CD4-positive, alpha-beta T cell (primary cell): ENCODE measurements at regions not wholly inside any gene's neighbourhood (a gene's known extent, or its start where the extent isn't known, plus 50 kb on each side); places are given as distances from the start of the nearest gene placed in this dataset.

ENCODE experiments used
- ATAC-seq: fragments of 200-7000 bp; cut with Tn5 transposase; one replicate; pipeline ENCODE4 v1.10.0; 2022; ENCODE audit warnings: mild to moderate bottlenecking; ENCODE audit not compliant: poor library complexity
- CTCF ChIA-PET: fragments of 350-600 bp; sonication (Branson Sonifier 250); formaldehyde crosslinking; loops from one replicate; lab custom pipeline; 2021; ENCODE audit warnings: antibody characterized with exemption, inconsistent platforms; lab: Charles Lee
- POLR2A ChIA-PET: fragments of 350-600 bp; sonication (Branson Sonifier 250); formaldehyde crosslinking; loops from one replicate; lab custom pipeline; 2021; ENCODE audit warnings: antibody characterized with exemption, inconsistent platforms; lab: Charles Lee
- DNase-seq, 14 experiments: peaks; one replicate each; pipeline ENCODE4 v3.0.0-alpha.2; 2013 to 2020; ENCODE audit warnings: mixed read lengths in 2 of 14
- H3K27ac ChIP-seq, 2 donors: one replicate each; pipeline versions ENCODE4 v1.5.1 to v1.7.0; 2013; ENCODE audit warnings: low read length in 2 of 2, low read depth in 1 of 2, mild to moderate bottlenecking in 1 of 2
- H3K27me3 ChIP-seq, 2 experiments: 1 replicate in 1 of 2; 2 replicates in 1 of 2; pipeline versions ENCODE4 v1.6.1 to v1.7.0; 2013; ENCODE audit warnings: low read length in 2 of 2, control low read depth in 1 of 2, mild to moderate bottlenecking in 1 of 2, moderate library complexity in 1 of 2; ENCODE audit not compliant: insufficient read depth in 2 of 2, control insufficient read depth in 1 of 2
- H3K36me3 ChIP-seq: one replicate; pipeline ENCODE4 v1.6.1; 2013; ENCODE audit warnings: low read length, control low read depth; ENCODE audit not compliant: insufficient read depth
- H3K4me1 ChIP-seq: one replicate; pipeline ENCODE4 v1.6.1; 2013; ENCODE audit warnings: low read length, control low read depth; ENCODE audit not compliant: insufficient read depth
- H3K4me3 ChIP-seq: one replicate; pipeline ENCODE4 v1.5.1; 2013; ENCODE audit warnings: mild to moderate bottlenecking, low read length, moderate library complexity
- H3K9me3 ChIP-seq, 2 experiments: 1 replicate in 1 of 2; 2 replicates in 1 of 2; pipeline versions ENCODE4 v1.6.1 to v1.7.0; 2013; ENCODE audit warnings: low read length in 2 of 2, mild to moderate bottlenecking in 2 of 2, control low read depth in 1 of 2, moderate library complexity in 1 of 2; ENCODE audit not compliant: control insufficient read depth in 1 of 2, insufficient read depth in 1 of 2
- H3K27ac Mint-ChIP-seq: one replicate; pipeline ENCODE4 v1.8.0; 2020; ENCODE audit warnings: mixed read lengths
- H3K27me3 Mint-ChIP-seq: one replicate; pipeline ENCODE4 v1.8.0; 2021; ENCODE audit warnings: mixed read lengths
- H3K36me3 Mint-ChIP-seq: one replicate; pipeline ENCODE4 v1.8.0; 2021; ENCODE audit warnings: low read depth, mixed read lengths
- H3K4me1 Mint-ChIP-seq: one replicate; pipeline ENCODE4 v1.8.0; 2021; ENCODE audit warnings: low read depth, mixed read lengths
- H3K4me3 Mint-ChIP-seq: one replicate; pipeline ENCODE4 v1.8.0; 2020; ENCODE audit warnings: mild to moderate bottlenecking, mixed read lengths
- H3K9me3 Mint-ChIP-seq: one replicate; pipeline ENCODE4 v1.8.0; 2020; ENCODE audit warnings: mixed read lengths
- intact Hi-C, 2 experiments: fragments of 100-400 bp; cut with DNase I in 1 of 2; cut with micrococcal nuclease in 1 of 2; formaldehyde crosslinking; loops; one replicate each; pipeline versions ENCODE4 v1.15.1 to v1.9.0; 2023 to 2025; cut with DNase I, micrococcal nuclease
- TF ChIP-seq, protein P1 (sequence below): fragments of 200-600 bp; IDR thresholded peaks from one replicate; pipeline ENCODE4 v1.8.0; 2022; ENCODE audit warnings: antibody characterized with exemption, mild to moderate bottlenecking

- DNase-seq (no peak), ATAC-seq (no peak)
- no peaks in the 10 kb centered on the region for H3K36me3 ChIP-seq
- ChIA-PET POLR2A (no interaction called here), CTCF (no interaction called here)
- TF ChIP-seq, protein P1, sequence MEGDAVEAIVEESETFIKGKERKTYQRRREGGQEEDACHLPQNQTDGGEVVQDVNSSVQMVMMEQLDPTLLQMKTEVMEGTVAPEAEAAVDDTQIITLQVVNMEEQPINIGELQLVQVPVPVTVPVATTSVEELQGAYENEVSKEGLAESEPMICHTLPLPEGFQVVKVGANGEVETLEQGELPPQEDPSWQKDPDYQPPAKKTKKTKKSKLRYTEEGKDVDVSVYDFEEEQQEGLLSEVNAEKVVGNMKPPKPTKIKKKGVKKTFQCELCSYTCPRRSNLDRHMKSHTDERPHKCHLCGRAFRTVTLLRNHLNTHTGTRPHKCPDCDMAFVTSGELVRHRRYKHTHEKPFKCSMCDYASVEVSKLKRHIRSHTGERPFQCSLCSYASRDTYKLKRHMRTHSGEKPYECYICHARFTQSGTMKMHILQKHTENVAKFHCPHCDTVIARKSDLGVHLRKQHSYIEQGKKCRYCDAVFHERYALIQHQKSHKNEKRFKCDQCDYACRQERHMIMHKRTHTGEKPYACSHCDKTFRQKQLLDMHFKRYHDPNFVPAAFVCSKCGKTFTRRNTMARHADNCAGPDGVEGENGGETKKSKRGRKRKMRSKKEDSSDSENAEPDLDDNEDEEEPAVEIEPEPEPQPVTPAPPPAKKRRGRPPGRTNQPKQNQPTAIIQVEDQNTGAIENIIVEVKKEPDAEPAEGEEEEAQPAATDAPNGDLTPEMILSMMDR: no peak
- H3K27ac ChIP-seq: no peak overlapping the region
- Mint-ChIP-seq H3K9me3 (peaks cover 8% of the 10 kb centered on the region), H3K4me1 (no peaks in the 10 kb centered on the region), H3K27me3 (no peaks in the 10 kb centered on the region), H3K4me3 (no peak overlapping the region), H3K27ac (no peak overlapping the region), H3K36me3 (no peaks in the 10 kb centered on the region)
- H3K9me3 ChIP-seq: peaks cover 0 to 7% of the 10 kb centered on the region in 2 experiments
- H3K4me3 ChIP-seq: no peak overlapping the region
- no peaks in the 10 kb centered on the region for H3K4me1 ChIP-seq
- intact Hi-C loops: no loop called here
- no peaks in the 10 kb centered on the region for H3K27me3 ChIP-seq
These were observed 72.0 kb downstream of the CNTN3 start for GRCh38 chr3:74542441-74542840.

DNA sequence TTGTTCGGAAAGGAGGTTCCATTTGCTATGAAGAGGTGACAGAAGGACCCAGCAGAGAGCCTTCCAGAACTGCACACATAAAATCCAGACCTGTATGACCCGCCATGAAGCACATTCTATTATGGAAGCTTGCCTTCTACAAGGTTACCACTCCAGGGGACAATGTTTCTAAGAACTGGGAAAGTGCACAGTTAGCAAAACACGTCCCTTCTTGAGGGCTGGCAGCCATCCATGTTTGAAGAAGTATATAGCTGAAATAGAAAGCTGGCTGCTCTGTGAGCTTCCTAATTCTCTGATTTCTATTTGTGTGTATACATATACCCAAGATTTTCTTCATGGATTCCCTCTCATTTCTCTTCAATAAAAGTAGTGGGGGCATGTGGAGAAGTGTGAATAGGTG, 74.6 kb downstream of the CNTN3 start:
- Mint-ChIP-seq H3K36me3 (no peaks in the 10 kb centered on the region), H3K27me3 (no peaks in the 10 kb centered on the region), H3K27ac (no peak overlapping the region), H3K4me3 (no peak overlapping the region), H3K4me1 (no peaks in the 10 kb centered on the region), H3K9me3 (peaks cover 18% of the 10 kb centered on the region)
- H3K27ac ChIP-seq: no peak overlapping the region
- no peaks in the 10 kb centered on the region for H3K4me1 ChIP-seq
- no peaks in the 10 kb centered on the region for H3K36me3 ChIP-seq
- H3K27me3 ChIP-seq: no peaks in the 10 kb centered on the region
- CTCF ChIA-PET: no interaction called here
- TF ChIP-seq, protein P1: no peak
- no peak for DNase-seq
- no peak for ATAC-seq
- intact Hi-C loops: no loop called here
- no peak overlapping the region for H3K4me3 ChIP-seq
- POLR2A ChIA-PET: no interaction called here
- H3K9me3 ChIP-seq: peaks cover 0 to 3% of the 10 kb centered on the region in 2 experiments

GRCh38 chr3:74538669-74539068, 75.8 kb downstream of the CNTN3 start:
- Histone ChIP-seq H3K4me3 (no peak overlapping the region), H3K9me3 (no peaks in the 10 kb centered on the region), H3K27me3 (no peaks in the 10 kb centered on the region), H3K36me3 (no peaks in the 10 kb centered on the region), H3K4me1 (no peaks in the 10 kb centered on the region), H3K27ac (no peak overlapping the region)
- H3K27ac Mint-ChIP-seq: no peak overlapping the region
- no peak for ATAC-seq
- no peaks in the 10 kb centered on the region for H3K27me3 Mint-ChIP-seq
- H3K4me3 Mint-ChIP-seq: no peak overlapping the region
- TF ChIP-seq, protein P1: no peak
- ChIA-PET POLR2A (no interaction called here), CTCF (no interaction called here)
- intact Hi-C loops: no loop called here
- no peaks in the 10 kb centered on the region for H3K4me1 Mint-ChIP-seq
- DNase-seq: no peak
- H3K36me3 Mint-ChIP-seq: no peaks in the 10 kb centered on the region
- peaks cover 14% of the 10 kb centered on the region for H3K9me3 Mint-ChIP-seq
